ENCODE measurements at regions not wholly inside any gene's neighbourhood (a gene's known extent, or its start where the extent isn't known, plus 50 kb on each side); places are given as distances from the start of the nearest gene placed in this dataset.

- H3K4me3 ChIP-seq = no peak overlapping the region
Measured at GRCh38 chr5:124581738-124582560, 164.5 kb downstream of the ZNF608 start.

More at GRCh38 chr5:124581738-124582560, 164.5 kb downstream of the ZNF608 start:
- peaks cover 0 to 6% of the 10 kb centered on the region in 2 experiments; a peak in 1 of 5 replicates for H3K27me3 ChIP-seq (ENCODE audit: control insufficient read depth in 2 of 2, insufficient read depth in 2 of 2, low read length in 2 of 2)
- POLR2A ChIA-PET = no interaction called here
- intact Hi-C loops (cut with micrococcal nuclease) (no loop called here), in situ Hi-C loops (cut with MboI) (no loop called here)
- peaks cover 0 to 10% of the 10 kb centered on the region in 2 experiments; a peak in 2 of 5 replicates for H3K4me1 ChIP-seq (replicated peaks in 1 of 2; ENCODE audit: control insufficient read depth in 2 of 2, insufficient read depth in 2 of 2, low read length in 2 of 2)
- H3K79me2 ChIP-seq (ENCODE audit: control insufficient read depth, insufficient read depth, low read length) = no peaks in the 10 kb centered on the region
- 34% methylated on average over 10 of the region's 10 CpGs for WGBS (ENCODE audit: insufficient coverage, low coverage, missing lambda C conversion rate)
- CTCF ChIA-PET (ENCODE audit: low intra/inter-chr PET ratio) = no interaction called here
- no peaks in the 10 kb centered on the region for H4K20me1 ChIP-seq (replicated peaks; ENCODE audit: control insufficient read depth, insufficient read depth, low read length)
- ATAC-seq = no peak
- H3K27ac ChIP-seq (ENCODE audit: extremely low read depth, low read depth, low read length) = no peak overlapping the region
- H3K9me3 ChIP-seq (replicated peaks; ENCODE audit: control insufficient read depth, insufficient read depth, low read depth, low read length) = no peaks in the 10 kb centered on the region
- no peaks in the 10 kb centered on the region for H3K36me3 ChIP-seq (ENCODE audit: control insufficient read depth, insufficient read depth, low read length)
- no peak for DNase-seq (ENCODE audit: extremely low read depth in 1 of 4, low spot score in 3 of 4)
- no TSS peak for BruUV-seq (replicated peaks)
- TF ChIP-seq KAT8 (IDR thresholded peaks at IDR 0.05; ENCODE audit: low read depth) = no peak
- TF ChIP-seq ZNF23 (CRISPR knock-in tag; IDR thresholded peaks at IDR 0.05) = no peak
- no peak for TF ChIP-seq ZFP36 (IDR thresholded peaks at IDR 0.05; ENCODE audit: low read depth, low read length, partially characterized antibody)
- TF ChIP-seq HSF4 (CRISPR knock-in tag; IDR thresholded peaks at IDR 0.05; ENCODE audit: borderline replicate concordance) = no peak
- no peak for TF ChIP-seq ZNF232 (CRISPR knock-in tag; IDR thresholded peaks at IDR 0.05)
- no peak for TF ChIP-seq ZNF57 (CRISPR knock-in tag; IDR thresholded peaks at IDR 0.05)
- no peak for TF ChIP-seq PHTF2 (CRISPR knock-in tag; IDR thresholded peaks at IDR 0.05)
- no peak for TF ChIP-seq DACH1 (IDR thresholded peaks at IDR 0.05; ENCODE audit: partially characterized antibody)
- no peak for TF ChIP-seq BACH1 (tag; IDR thresholded peaks at IDR 0.05)
- no peak for TF ChIP-seq ZBTB5 (IDR thresholded peaks at IDR 0.05)
- no peak for TF ChIP-seq SMARCC2 (IDR thresholded peaks at IDR 0.05; ENCODE audit: low read depth)
- no peak for TF ChIP-seq CREM (IDR thresholded peaks at IDR 0.05; ENCODE audit: low read depth)
- TF ChIP-seq SRF (CRISPR knock-in tag; IDR thresholded peaks at IDR 0.05) = no peak
- H3K9me1 ChIP-seq (ENCODE audit: control insufficient read depth, insufficient read depth, low read length) = no peaks in the 10 kb centered on the region
- H3K9ac ChIP-seq (ENCODE audit: insufficient read depth in 1 of 2, low read depth in 2 of 2, low read length in 2 of 2) = no peak overlapping the region
- H2AFZ ChIP-seq (ENCODE audit: low read depth, low read length) = no peak overlapping the region
- H3K4me2 ChIP-seq (ENCODE audit: insufficient read depth, low read length) = no peak overlapping the region
- FAIRE-seq = no peak

Data from K562 (cell line).